Neuronal stem cell (in vitro differentiated cells): ENCODE measurements at regions not wholly inside any gene's neighbourhood (a gene's known extent, or its start where the extent isn't known, plus 50 kb on each side); places are given as distances from the start of the nearest gene placed in this dataset.

Source experiments
- DNase-seq: peaks from one replicate; pipeline ENCODE4 v3.0.0-alpha.2; 2013; ENCODE audit warnings: low spot score
- H2AFZ ChIP-seq: one replicate; pipeline ENCODE4 v1.6.1; 2013; ENCODE audit warnings: mild to moderate bottlenecking, low read length, inconsistent platforms
- H2AK5ac ChIP-seq: 2 replicates; pipeline ENCODE4 v1.6.1; 2013; ENCODE audit warnings: low read depth, mild to moderate bottlenecking, inconsistent platforms, low read length, moderate library complexity, mixed read lengths
- H2BK120ac ChIP-seq: 2 replicates; pipeline ENCODE4 v1.6.1; 2013; ENCODE audit warnings: low read depth, mild to moderate bottlenecking, inconsistent platforms, low read length, moderate library complexity, mixed read lengths
- H2BK12ac ChIP-seq: one replicate; pipeline ENCODE4 v1.6.1; 2013; ENCODE audit warnings: low read length, inconsistent platforms
- H2BK15ac ChIP-seq: 2 replicates; pipeline ENCODE4 v1.6.1; 2013; ENCODE audit warnings: mild to moderate bottlenecking, low read length, inconsistent platforms, mixed read lengths
- H2BK5ac ChIP-seq: one replicate; pipeline ENCODE4 v1.6.1; 2013; ENCODE audit warnings: inconsistent platforms, mild to moderate bottlenecking, low read length, moderate library complexity
- H3K14ac ChIP-seq: one replicate; pipeline ENCODE4 v1.6.1; 2013; ENCODE audit warnings: low read length, inconsistent platforms
- H3K18ac ChIP-seq: 2 replicates; pipeline ENCODE4 v1.6.1; 2013; ENCODE audit warnings: low read length, inconsistent platforms
- H3K23ac ChIP-seq: 2 replicates; pipeline ENCODE4 v1.6.1; 2013; ENCODE audit warnings: low read depth, mild to moderate bottlenecking, mixed read lengths, low read length, inconsistent platforms; ENCODE audit not compliant: poor library complexity
- H3K27ac ChIP-seq: replicated peaks from 3 replicates; pipeline ENCODE4 v1.5.1; 2013; ENCODE audit warnings: low read length, inconsistent platforms
- H3K27me3 ChIP-seq, 3 experiments: 2 replicates each; pipeline ENCODE4 v1.6.1; 2013; ENCODE audit warnings: low read length in 3 of 3, mild to moderate bottlenecking in 2 of 3, inconsistent platforms in 1 of 3, low read depth in 1 of 3, mixed read lengths in 1 of 3, moderate library complexity in 1 of 3; ENCODE audit not compliant: control insufficient read depth in 3 of 3, insufficient read depth in 3 of 3
- H3K36me3 ChIP-seq, 2 donors: replicated peaks in 1 of 2; 2 replicates each; pipeline ENCODE4 v1.6.1; 2013; ENCODE audit warnings: low read length in 2 of 2; ENCODE audit not compliant: control insufficient read depth in 2 of 2, insufficient read depth in 2 of 2
- H3K4ac ChIP-seq: 2 replicates; pipeline ENCODE4 v1.6.1; 2013; ENCODE audit warnings: inconsistent platforms, mild to moderate bottlenecking, low read length, moderate library complexity
- H3K4me1 ChIP-seq, 2 donors: 1 replicate in 1 of 2; 2 replicates in 1 of 2; pipeline ENCODE4 v1.6.1; 2013; ENCODE audit warnings: low read length in 2 of 2, low read depth in 1 of 2; ENCODE audit not compliant: control insufficient read depth in 2 of 2, insufficient read depth in 1 of 2
- H3K4me2 ChIP-seq: one replicate; pipeline ENCODE4 v1.6.1; 2013; ENCODE audit warnings: mild to moderate bottlenecking, low read length, inconsistent platforms; ENCODE audit not compliant: insufficient read depth, poor library complexity, severe bottlenecking
- H3K4me3 ChIP-seq, 2 donors: 2 replicates each; pipeline ENCODE4 v1.5.1; 2013; ENCODE audit warnings: low read length in 2 of 2, mild to moderate bottlenecking in 2 of 2, inconsistent platforms in 1 of 2, moderate library complexity in 1 of 2
- H3K79me1 ChIP-seq: one replicate; pipeline ENCODE4 v1.6.1; 2013; ENCODE audit warnings: low read depth, mild to moderate bottlenecking, inconsistent platforms, low read length, moderate library complexity
- H3K9ac ChIP-seq: one replicate; pipeline ENCODE4 v1.6.1; 2013; ENCODE audit warnings: mild to moderate bottlenecking, low read depth, low read length, inconsistent platforms; ENCODE audit not compliant: poor library complexity
- H3K9me3 ChIP-seq, 2 donors: replicated peaks in 1 of 2; 2 replicates each; pipeline versions ENCODE3 to v1.6.1; 2013; ENCODE audit warnings: low read length in 2 of 2, mild to moderate bottlenecking in 2 of 2, inconsistent platforms in 1 of 2, low read depth in 1 of 2, mixed read lengths in 1 of 2, moderate library complexity in 1 of 2; ENCODE audit not compliant: control insufficient read depth in 2 of 2, insufficient read depth in 1 of 2
- H4K8ac ChIP-seq: one replicate; pipeline ENCODE4 v1.6.1; 2013; ENCODE audit warnings: low read depth, mild to moderate bottlenecking, inconsistent platforms, low read length, moderate library complexity
- H4K91ac ChIP-seq: one replicate; pipeline ENCODE4 v1.6.1; 2013; ENCODE audit warnings: low read length, low read depth, mild to moderate bottlenecking, inconsistent platforms; ENCODE audit not compliant: poor library complexity
- WGBS, 2 donors: extraction: QIAGEN DNeasy Blood & Tissue Kit; methylation state at CpG; one replicate each; pipeline ENCODE4 v1.1.7; 2013; ENCODE audit warnings: missing lambda C conversion rate in 2 of 2, mixed read lengths in 1 of 2; ENCODE audit not compliant: insufficient read length in 2 of 2, insufficient replicate concordance in 1 of 2; ENCODE audit errors: extremely low coverage in 2 of 2; 5-methylcytosine and 5-hydroxymethylcytosine counted together

- no peaks in the 10 kb centered on the region for H3K27me3 ChIP-seq
- no peak overlapping the region for H2AFZ ChIP-seq
- H2AK5ac ChIP-seq: no peak overlapping the region
- DNase-seq: no peak
- no peak overlapping the region for H2BK12ac ChIP-seq
- no peak overlapping the region for H4K91ac ChIP-seq
- H3K9me3 ChIP-seq: no peaks in the 10 kb centered on the region
- H3K4me3 ChIP-seq: no peak overlapping the region
- H3K79me1 ChIP-seq: no peaks in the 10 kb centered on the region
- WGBS, 2 donors: no CpG with 5 or more reads among the region's 7 CpGs
- peaks cover 0 to 2% of the 10 kb centered on the region in 2 donors for H3K4me1 ChIP-seq
- no peak overlapping the region for H2BK5ac ChIP-seq
- no peak overlapping the region for H3K4ac ChIP-seq
- H2BK15ac ChIP-seq: no peak overlapping the region
- H3K18ac ChIP-seq: no peak overlapping the region
- no peak overlapping the region for H3K23ac ChIP-seq
- H3K9ac ChIP-seq: no peak overlapping the region
- no peak overlapping the region for H3K4me2 ChIP-seq
- no peak overlapping the region for H4K8ac ChIP-seq
- H3K14ac ChIP-seq: no peak overlapping the region
- no peak overlapping the region for H2BK120ac ChIP-seq
- H3K27ac ChIP-seq: no peak overlapping the region
- H3K36me3 ChIP-seq: no peaks in the 10 kb centered on the region
Measured at GRCh38 chr13:106623799-106624460, 56.0 kb upstream of the ARGLU1 start.

DNA sequence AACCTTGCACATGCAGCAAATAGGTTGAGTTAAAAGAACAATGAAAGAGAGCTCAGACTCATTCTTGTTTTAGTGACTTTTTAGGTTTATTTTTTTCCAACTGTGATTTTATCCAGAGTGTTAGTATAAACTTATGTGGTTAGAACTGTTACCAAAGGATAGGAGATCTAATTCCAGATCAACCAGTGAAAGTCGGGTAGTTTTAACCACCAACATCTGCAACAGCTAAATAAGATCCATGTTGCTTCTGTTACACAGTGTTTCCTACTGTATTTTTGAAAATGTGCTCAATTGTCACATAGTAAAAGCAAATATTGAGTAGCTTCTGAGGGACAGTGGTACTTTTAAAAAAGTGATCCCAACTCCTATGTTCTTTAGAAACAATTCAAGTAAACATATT is 53.9 kb upstream of the ARGLU1 start:
- no peak overlapping the region for H4K8ac ChIP-seq

GRCh38 chr13:106619688-106620555 is 52.0 kb upstream of the ARGLU1 start:
- Histone ChIP-seq H3K9ac (no peak overlapping the region), H3K4me2 (no peak overlapping the region), H3K18ac (no peak overlapping the region), H2BK12ac (no peak overlapping the region), H3K4me3 (no peak overlapping the region), H2AK5ac (no peak overlapping the region), H3K79me1 (no peaks in the 10 kb centered on the region), H2AFZ (peak overlapping the region; percentile 48), H3K27me3 (no peaks in the 10 kb centered on the region), H3K36me3 (no peaks in the 10 kb centered on the region), H3K4ac (no peak overlapping the region), H4K8ac (no peak overlapping the region), H2BK120ac (no peak overlapping the region), H3K27ac (no peak overlapping the region), H2BK15ac (no peak overlapping the region), H2BK5ac (no peak overlapping the region), H3K4me1 (peaks cover 0 to 9% of the 10 kb centered on the region in 2 donors), H3K14ac (no peak overlapping the region), H4K91ac (no peak overlapping the region), H3K9me3 (no peaks in the 10 kb centered on the region), H3K23ac (no peak overlapping the region)
- peak; percentile 30 for DNase-seq
- no CpG with 5 or more reads among the region's 10 CpGs for WGBS, 2 donors

More for the DNA sequence above, 53.9 kb upstream of the ARGLU1 start:
- H3K23ac ChIP-seq: no peak overlapping the region
- H3K36me3 ChIP-seq: no peaks in the 10 kb centered on the region
- no peak overlapping the region for H3K4me2 ChIP-seq
- no peak overlapping the region for H3K14ac ChIP-seq
- no peak overlapping the region for H3K4ac ChIP-seq
- no peak overlapping the region for H2BK15ac ChIP-seq
- H3K27ac ChIP-seq: no peak overlapping the region
- H3K27me3 ChIP-seq: no peaks in the 10 kb centered on the region
- no peak overlapping the region for H2AFZ ChIP-seq
- no peak overlapping the region for H2AK5ac ChIP-seq
- H2BK120ac ChIP-seq: no peak overlapping the region
- H3K9ac ChIP-seq: no peak overlapping the region
- no peak overlapping the region for H3K4me3 ChIP-seq
- DNase-seq: no peak
- H3K79me1 ChIP-seq: no peaks in the 10 kb centered on the region
- no peak overlapping the region for H2BK5ac ChIP-seq
- H3K4me1 ChIP-seq: peaks cover 0 to 9% of the 10 kb centered on the region in 2 donors
- no peak overlapping the region for H4K91ac ChIP-seq
- no CpG with 5 or more reads among the region's 1 CpG for WGBS, 2 donors
- no peaks in the 10 kb centered on the region for H3K9me3 ChIP-seq
- no peak overlapping the region for H2BK12ac ChIP-seq
- H3K18ac ChIP-seq: no peak overlapping the region
